Body of pancreas (tissue), 4 donors: ENCODE measurements at regions not wholly inside any gene's neighbourhood (a gene's known extent, or its start where the extent isn't known, plus 50 kb on each side); places are given as distances from the start of the nearest gene placed in this dataset.

Experiments used
- POLR2A ChIP-seq, 3 donors: fragments of 450-650 bp; IDR thresholded peaks; one replicate each; pipeline ENCODE4 v1.6.1; 2016; ENCODE audit warnings: antibody characterized with exemption in 3 of 3, mild to moderate bottlenecking in 2 of 3
- TF ChIP-seq, protein P1 (sequence below), 7 experiments: fragments of 450-650 bp in 4 of 7; fragments of 200-600 bp in 3 of 7; sonication (generic) in 3 of 7; IDR thresholded peaks; one replicate each; pipeline ENCODE4 v1.5.1; 2016 to 2019; ENCODE audit warnings: antibody characterized with exemption in 7 of 7

DNA sequence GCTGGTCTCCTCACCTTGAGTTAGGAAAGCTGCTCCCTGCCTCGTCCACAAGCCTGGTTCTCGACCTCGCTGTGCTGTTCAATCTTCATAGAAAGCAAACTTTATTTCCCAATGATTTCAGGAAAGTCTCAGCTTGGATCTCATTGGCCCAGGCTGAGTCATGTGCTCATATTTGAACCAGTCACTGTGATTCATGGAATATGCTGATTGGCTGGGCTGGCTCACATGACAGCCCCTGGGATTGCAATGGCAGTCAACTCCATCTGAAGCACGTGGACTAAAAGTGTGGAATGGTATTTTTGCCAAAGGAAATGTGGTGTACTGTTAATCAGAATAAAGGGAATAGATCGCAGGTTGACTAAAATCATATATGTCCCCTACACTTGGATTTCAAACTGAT, 396.6 kb downstream of the AACS start:
- TF ChIP-seq, protein P1, sequence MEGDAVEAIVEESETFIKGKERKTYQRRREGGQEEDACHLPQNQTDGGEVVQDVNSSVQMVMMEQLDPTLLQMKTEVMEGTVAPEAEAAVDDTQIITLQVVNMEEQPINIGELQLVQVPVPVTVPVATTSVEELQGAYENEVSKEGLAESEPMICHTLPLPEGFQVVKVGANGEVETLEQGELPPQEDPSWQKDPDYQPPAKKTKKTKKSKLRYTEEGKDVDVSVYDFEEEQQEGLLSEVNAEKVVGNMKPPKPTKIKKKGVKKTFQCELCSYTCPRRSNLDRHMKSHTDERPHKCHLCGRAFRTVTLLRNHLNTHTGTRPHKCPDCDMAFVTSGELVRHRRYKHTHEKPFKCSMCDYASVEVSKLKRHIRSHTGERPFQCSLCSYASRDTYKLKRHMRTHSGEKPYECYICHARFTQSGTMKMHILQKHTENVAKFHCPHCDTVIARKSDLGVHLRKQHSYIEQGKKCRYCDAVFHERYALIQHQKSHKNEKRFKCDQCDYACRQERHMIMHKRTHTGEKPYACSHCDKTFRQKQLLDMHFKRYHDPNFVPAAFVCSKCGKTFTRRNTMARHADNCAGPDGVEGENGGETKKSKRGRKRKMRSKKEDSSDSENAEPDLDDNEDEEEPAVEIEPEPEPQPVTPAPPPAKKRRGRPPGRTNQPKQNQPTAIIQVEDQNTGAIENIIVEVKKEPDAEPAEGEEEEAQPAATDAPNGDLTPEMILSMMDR (IDR thresholded peaks at IDR 0.05): no peak
- no peak for TF ChIP-seq POLR2A (IDR thresholded peaks at IDR 0.05)
